Body of pancreas (tissue), 4 donors: ENCODE measurements at regions not wholly inside any gene's neighbourhood (a gene's known extent, or its start where the extent isn't known, plus 50 kb on each side); places are given as distances from the start of the nearest gene placed in this dataset.

Experiments
- CTCF ChIP-seq, 7 experiments: fragments of 450-650 bp in 4 of 7; fragments of 200-600 bp in 3 of 7; sonication (generic) in 3 of 7; IDR thresholded peaks; one replicate each; pipeline ENCODE4 v1.5.1; 2016 to 2019; ENCODE audit warnings: antibody characterized with exemption in 7 of 7
- POLR2A ChIP-seq, 3 donors: fragments of 450-650 bp; IDR thresholded peaks; one replicate each; pipeline ENCODE4 v1.6.1; 2016; ENCODE audit warnings: antibody characterized with exemption in 3 of 3, mild to moderate bottlenecking in 2 of 3

GRCh38 chr3:110821586-110821985, 250.0 kb upstream of the NECTIN3 start:
- TF ChIP-seq POLR2A (IDR thresholded peaks at IDR 0.05) (no peak), CTCF (IDR thresholded peaks at IDR 0.05) (no peak)
